Endothelial cell of umbilical vein (primary cell): ENCODE measurements at regions not wholly inside any gene's neighbourhood (a gene's known extent, or its start where the extent isn't known, plus 50 kb on each side); places are given as distances from the start of the nearest gene placed in this dataset.

Source experiments
- BruUV-seq: library from RNA; stranded (reverse); fragments of 400-500 nt; replicated peaks from 2 replicates; lab custom pipeline; 2021; lab: Mats Ljungman, UMichigan
- CTCF ChIA-PET: fragments of 300-600, 350-600 bp; sonication (Branson Sonifier 250); formaldehyde crosslinking; loops from one replicate; lab custom pipeline; 2021; ENCODE audit warnings: antibody characterized with exemption, inconsistent platforms; lab: Charles Lee
- POLR2A ChIA-PET: fragments of 300-600, 350-600 bp; sonication (Branson Sonifier 250); formaldehyde crosslinking; loops from one replicate; lab custom pipeline; 2021; ENCODE audit warnings: antibody characterized with exemption, inconsistent platforms; lab: Charles Lee
- DNase-seq: peaks from one replicate; pipeline ENCODE4 v3.0.0-alpha.2; 2011; ENCODE audit warnings: low read depth, low spot score
- FAIRE-seq: peaks from 2 replicates; lab custom pipeline; 2011; peaks lifted over from hg19 to GRCh38; lab: Jason Lieb, UNC
- H2AFZ ChIP-seq: 2 replicates; pipeline ENCODE4 v1.6.0; 2012; ENCODE audit warnings: low read depth, low read length, control low read depth, inconsistent platforms
- H3K27ac ChIP-seq: 2 replicates; pipeline ENCODE4 v1.5.1; 2011; ENCODE audit warnings: low read depth, mild to moderate bottlenecking, control low read depth, low read length, moderate library complexity; ENCODE audit not compliant: insufficient read depth
- H3K27me3 ChIP-seq, 2 experiments: 2 replicates each; pipeline versions ENCODE4 v1.6.0 to v1.6.1; 2011; ENCODE audit warnings: low read length in 2 of 2, mixed read lengths in 1 of 2; ENCODE audit not compliant: control insufficient read depth in 2 of 2, insufficient read depth in 2 of 2
- H3K36me3 ChIP-seq, 2 experiments: 2 replicates in 1 of 2; 3 replicates in 1 of 2; pipeline ENCODE4 v1.5.1; 2011; ENCODE audit warnings: low read length in 2 of 2, mild to moderate bottlenecking in 1 of 2, moderate library complexity in 1 of 2; ENCODE audit not compliant: control insufficient read depth in 2 of 2, insufficient read depth in 2 of 2; ENCODE audit errors: extremely low read depth in 1 of 2
- H3K4me1 ChIP-seq: 3 replicates; pipeline ENCODE4 v1.5.1; 2011; ENCODE audit warnings: mild to moderate bottlenecking, low read length; ENCODE audit not compliant: control insufficient read depth, insufficient read depth; ENCODE audit errors: extremely low read depth
- H3K4me2 ChIP-seq: 2 replicates; pipeline ENCODE4 v1.6.1; 2011; ENCODE audit warnings: low read length, control low read depth, mixed read lengths; ENCODE audit not compliant: insufficient read depth
- H3K4me3 ChIP-seq, 3 experiments: fragments of 200-600 bp in 1 of 3; sonication (generic), shearing (Covaris generic) in 1 of 3; replicated peaks in 1 of 3; 2 replicates each; pipeline ENCODE4 v1.5.1; 2011 to 2016; ENCODE audit warnings: control low read depth in 3 of 3, low read length in 3 of 3, mild to moderate bottlenecking in 2 of 3, inconsistent platforms in 1 of 3, low read depth in 1 of 3, moderate library complexity in 1 of 3; ENCODE audit not compliant: insufficient read depth in 1 of 3
- H3K79me2 ChIP-seq: 2 replicates; pipeline ENCODE4 v1.6.0; 2012; ENCODE audit warnings: low read length, inconsistent platforms; ENCODE audit not compliant: control insufficient read depth, insufficient read depth
- H3K9ac ChIP-seq: replicated peaks from 2 replicates; pipeline ENCODE3; 2011; ENCODE audit warnings: low read length, control low read depth; ENCODE audit not compliant: insufficient read depth; ENCODE audit errors: extremely low read depth
- H3K9me1 ChIP-seq: replicated peaks from 3 replicates; pipeline ENCODE4 v1.6.0; 2011; ENCODE audit warnings: mild to moderate bottlenecking, low read length; ENCODE audit not compliant: control insufficient read depth, insufficient read depth; ENCODE audit errors: extremely low read depth
- H3K9me3 ChIP-seq: replicated peaks from 2 replicates; pipeline ENCODE4 v1.5.1; 2012; ENCODE audit warnings: low read length, inconsistent platforms; ENCODE audit not compliant: control insufficient read depth, insufficient read depth
- H4K20me1 ChIP-seq: replicated peaks from 2 replicates; pipeline ENCODE3; 2011; ENCODE audit warnings: mild to moderate bottlenecking, low read length; ENCODE audit not compliant: control insufficient read depth, insufficient read depth; ENCODE audit errors: extremely low read depth
- CTCF ChIP-seq, 2 donors: IDR thresholded peaks; 1 replicate in 1 of 2; 2 replicates in 1 of 2; pipeline ENCODE4 v1.5.1; 2011; ENCODE audit warnings: low read length in 2 of 2, mild to moderate bottlenecking in 2 of 2, moderate library complexity in 2 of 2, control low read depth in 1 of 2, inconsistent platforms in 1 of 2, low read depth in 1 of 2; ENCODE audit not compliant: insufficient read depth in 1 of 2; ENCODE audit errors: extremely low read depth in 1 of 2
- EZH2 ChIP-seq: IDR thresholded peaks from 2 replicates; pipeline ENCODE4 v1.6.1; 2012; ENCODE audit warnings: borderline replicate concordance, low read depth, mild to moderate bottlenecking, moderate library complexity, low read length, inconsistent platforms; ENCODE audit not compliant: severe bottlenecking
- FOS ChIP-seq: IDR thresholded peaks from 2 replicates; pipeline ENCODE4 v1.6.1; 2011; ENCODE audit warnings: mild to moderate bottlenecking, low read length, moderate library complexity, borderline replicate concordance; ENCODE audit not compliant: insufficient read depth
- GATA2 ChIP-seq: IDR thresholded peaks from 2 replicates; pipeline ENCODE4 v1.7.0; 2011; ENCODE audit warnings: low read depth, mild to moderate bottlenecking, moderate library complexity, mixed read lengths, low read length; ENCODE audit not compliant: insufficient read length, insufficient read depth
- JUN ChIP-seq: IDR thresholded peaks from 2 replicates; pipeline ENCODE4 v1.6.1; 2011; ENCODE audit warnings: borderline replicate concordance, low read depth; ENCODE audit not compliant: insufficient read length, insufficient read depth
- MAX ChIP-seq: IDR thresholded peaks from 2 replicates; pipeline ENCODE4 v1.6.1; 2011; ENCODE audit not compliant: insufficient read depth, insufficient read length
- MYC ChIP-seq: IDR thresholded peaks from one replicate; pipeline ENCODE4 v1.6.1; 2011; ENCODE audit warnings: mild to moderate bottlenecking, low read depth, low read length
- POLR2A ChIP-seq: IDR thresholded peaks from 2 replicates; pipeline ENCODE4 v1.6.1; 2012; ENCODE audit warnings: low read depth, mild to moderate bottlenecking, control low read depth, low read length
- POLR2AphosphoS5 ChIP-seq: IDR thresholded peaks from 2 replicates; pipeline ENCODE4 v1.6.1; 2012; ENCODE audit warnings: low read depth, mild to moderate bottlenecking, control low read depth, low read length, moderate library complexity; ENCODE audit not compliant: insufficient read depth
- dilution Hi-C: fragments of 300-500 bp; cut with MboI; formaldehyde crosslinking; loops from one replicate; pipeline ENCODE4 v1.15.0; 2019; ENCODE audit warnings: low sequenced_read_pairs; ENCODE audit not compliant: extremely low pct_ligation_motif_present
- intact Hi-C: fragments of 100-400 bp; cut with micrococcal nuclease; formaldehyde crosslinking; loops from one replicate; pipeline ENCODE4 v1.10.0; 2022

- ChIA-PET POLR2A (no interaction called here), CTCF (interaction anchor here (0.9 to 1.6 kb wide), 3 partner anchors 11 to 259 kb away, joined by 4 to 6 read pairs (median 4); no protein-coding TSS in a partner anchor)
- Histone ChIP-seq H3K4me1 (no peaks in the 10 kb centered on the region), H3K9ac (no peak overlapping the region), H3K4me3 (no peak overlapping the region), H3K79me2 (no peaks in the 10 kb centered on the region), H3K27ac (no peak overlapping the region), H3K9me3 (peaks cover 5% of the 10 kb centered on the region), H3K4me2 (no peak overlapping the region), H3K27me3 (no peaks in the 10 kb centered on the region), H3K36me3 (no peaks in the 10 kb centered on the region), H3K9me1 (no peaks in the 10 kb centered on the region), H4K20me1 (no peaks in the 10 kb centered on the region), H2AFZ (no peak overlapping the region)
- dilution Hi-C loops: no loop called here
- TF ChIP-seq JUN (no peak), CTCF (IDR thresholded peaks at IDR 0.05; ENCODE audit: extremely low read depth in 1 of 2, insufficient read depth in 1 of 2, low read depth in 1 of 2, low read length in 2 of 2) (no peak), MAX (no peak), FOS (no peak), GATA2 (no peak), POLR2AphosphoS5 (no peak), POLR2A (no peak), MYC (no peak), EZH2 (no peak)
- BruUV-seq: no TSS peak
- intact Hi-C loops: no loop called here
- DNase-seq: no peak
- no peak for FAIRE-seq
Observed at GRCh38 chr3:194941360-194941955, 255.8 kb downstream of the FAM43A start.
